HepG2 (cell line): ENCODE measurements at regions not wholly inside any gene's neighbourhood (a gene's known extent, or its start where the extent isn't known, plus 50 kb on each side); places are given as distances from the start of the nearest gene placed in this dataset.

Experiments used
- ATAC-seq: fragments of 200-7000 bp; cut with Tn5 transposase; 3 replicates; pipeline ENCODE4 v1.9.1; 2020; ENCODE audit warnings: mild to moderate bottlenecking, moderate library complexity
- BruUV-seq: library from RNA; stranded (reverse); fragments of 400-500 nt; replicated peaks from 2 replicates; lab custom pipeline; 2021; lab: Mats Ljungman, UMichigan
- CTCF ChIA-PET: fragments of 300-600 bp; formaldehyde crosslinking; extraction: SDS; loops from one replicate; lab custom pipeline; 2021; ENCODE audit warnings: low total read pairs, inconsistent platforms, low intra/inter-chr PET ratio; lab: Yijun Ruan, JAX
- POLR2A ChIA-PET: fragments of 350-600 bp; sonication (Branson Sonifier 250); formaldehyde crosslinking; loops from one replicate; lab custom pipeline; 2020; ENCODE audit warnings: antibody characterized with exemption, inconsistent platforms; lab: Yijun Ruan, JAX
- DNase-seq: peaks from one replicate; pipeline ENCODE4 v3.0.0-alpha.2; 2015; ENCODE audit warnings: low spot score
- FAIRE-seq: peaks from 3 replicates; lab custom pipeline; 2011; peaks lifted over from hg19 to GRCh38; lab: Jason Lieb, UNC
- H2AFZ ChIP-seq: one replicate; pipeline ENCODE4 v1.6.1; 2011; ENCODE audit warnings: low read length, inconsistent platforms
- H3K27ac ChIP-seq: fragments of 300-600 bp; 3 replicates; pipeline ENCODE4 v1.8.0; 2011; ENCODE audit warnings: mixed run types, mild to moderate bottlenecking, mixed read lengths, low read length, inconsistent platforms; ENCODE audit not compliant: insufficient read depth; ENCODE audit errors: extremely low read length
- H3K27me3 ChIP-seq, 2 experiments: fragments of 200-600 bp in 1 of 2; 2 replicates in 1 of 2; 3 replicates in 1 of 2; pipeline versions ENCODE4 v1.6.0 to v1.8.0; 2011; ENCODE audit warnings: low read length in 2 of 2, mild to moderate bottlenecking in 2 of 2, moderate library complexity in 2 of 2, inconsistent platforms in 1 of 2; ENCODE audit not compliant: insufficient read depth in 2 of 2, control insufficient read depth in 1 of 2
- H3K36me3 ChIP-seq, 2 experiments: fragments of 200-600 bp in 1 of 2; replicated peaks in 1 of 2; 2 replicates in 1 of 2; 3 replicates in 1 of 2; pipeline versions ENCODE4 v1.5.1 to v1.8.0; 2011; ENCODE audit warnings: low read length in 2 of 2, inconsistent platforms in 1 of 2; ENCODE audit not compliant: insufficient read depth in 2 of 2, control insufficient read depth in 1 of 2
- H3K4me1 ChIP-seq: 2 replicates; pipeline ENCODE4 v1.5.1; 2012; ENCODE audit warnings: low read length, inconsistent platforms; ENCODE audit not compliant: insufficient read depth
- H3K4me2 ChIP-seq: 2 replicates; pipeline ENCODE4 v1.6.0; 2011; ENCODE audit warnings: low read depth, low read length, inconsistent platforms
- H3K4me3 ChIP-seq, 3 experiments: fragments of 200-600 bp in 1 of 3; sonication (generic), shearing (Covaris generic) in 1 of 3; replicated peaks in 1 of 3; 2 replicates each; pipeline ENCODE4 v1.5.1; 2011 to 2016; ENCODE audit warnings: low read length in 3 of 3, inconsistent platforms in 2 of 3, low read depth in 2 of 3, mild to moderate bottlenecking in 2 of 3, control low read depth in 1 of 3, mixed read lengths in 1 of 3; ENCODE audit not compliant: insufficient read depth in 1 of 3
- H3K79me2 ChIP-seq: one replicate; pipeline ENCODE4 v1.6.1; 2011; ENCODE audit warnings: low read length, inconsistent platforms; ENCODE audit not compliant: insufficient read depth
- H3K9ac ChIP-seq: 2 replicates; pipeline ENCODE4 v1.6.0; 2011; ENCODE audit warnings: mild to moderate bottlenecking, low read depth, low read length, inconsistent platforms; ENCODE audit not compliant: insufficient read depth
- H3K9me3 ChIP-seq: 2 replicates; pipeline ENCODE4 v1.5.1; 2012; ENCODE audit warnings: mild to moderate bottlenecking, low read length
- H4K20me1 ChIP-seq: 2 replicates; pipeline ENCODE4 v1.6.0; 2011; ENCODE audit warnings: inconsistent platforms, mild to moderate bottlenecking, low read length, moderate library complexity; ENCODE audit not compliant: insufficient read depth
- CBX5 ChIP-seq: sonication (generic); formaldehyde crosslinking; IDR thresholded peaks from 2 replicates; pipeline ENCODE4 v1.4.0; 2020; ENCODE audit warnings: missing genetic modification reagents, borderline replicate concordance
- EZH2 ChIP-seq: conservative IDR thresholded peaks from 2 replicates; pipeline ENCODE4 v1.6.1; 2012; ENCODE audit warnings: mild to moderate bottlenecking, low read depth, low read length, moderate library complexity
- GFI1 ChIP-seq: sonication (generic); formaldehyde crosslinking; IDR thresholded peaks from 2 replicates; pipeline ENCODE4 v1.5.0; 2020; ENCODE audit warnings: missing genetic modification reagents, mild to moderate bottlenecking, borderline replicate concordance
- HMGA1 ChIP-seq: sonication (generic); formaldehyde crosslinking; conservative IDR thresholded peaks from 2 replicates; pipeline ENCODE4 v1.4.0; 2020; ENCODE audit warnings: missing genetic modification reagents
- MBD4 ChIP-seq: IDR thresholded peaks from 2 replicates; pipeline ENCODE4 v1.6.1; 2012; ENCODE audit warnings: low read length, inconsistent platforms, borderline replicate concordance
- RFX5 ChIP-seq: IDR thresholded peaks from 2 replicates; pipeline ENCODE4 v1.6.1; 2011; ENCODE audit warnings: low read depth, low read length, improper control_type of control experiment
- RORA ChIP-seq: sonication (generic); formaldehyde crosslinking; IDR thresholded peaks from 2 replicates; pipeline ENCODE4 v1.5.0; 2020; ENCODE audit warnings: mild to moderate bottlenecking, missing genetic modification reagents, moderate library complexity
- SNRNP70 ChIP-seq: fragments of 200-400 bp; formaldehyde crosslinking; IDR thresholded peaks from 2 replicates; pipeline ENCODE4 v1.6.1; 2017; ENCODE audit warnings: mild to moderate bottlenecking, low read depth, low read length, moderate library complexity
- SUZ12 ChIP-seq: fragments of 150-350 bp; IDR thresholded peaks from 2 replicates; pipeline ENCODE4 v1.6.1; 2014; ENCODE audit warnings: low read depth, low read length
- ZBTB7B ChIP-seq: sonication (generic); formaldehyde crosslinking; IDR thresholded peaks from 2 replicates; pipeline ENCODE4 v1.4.0; 2020; ENCODE audit warnings: missing genetic modification reagents
- ZC3H4 ChIP-seq: sonication (generic); formaldehyde crosslinking; IDR thresholded peaks from 2 replicates; pipeline ENCODE4 v1.4.0; 2020; ENCODE audit warnings: missing genetic modification reagents, borderline replicate concordance
- ZNF570 ChIP-seq: sonication (generic); formaldehyde crosslinking; IDR thresholded peaks from 2 replicates; pipeline ENCODE4 v1.4.0; 2020; ENCODE audit warnings: mild to moderate bottlenecking, missing genetic modification reagents, borderline replicate concordance
- ZNF709 ChIP-seq: sonication (generic); formaldehyde crosslinking; IDR thresholded peaks from 2 replicates; pipeline ENCODE4 v1.5.0; 2020; ENCODE audit warnings: mild to moderate bottlenecking, missing genetic modification reagents
- WGBS: methylation state at CpG from one replicate; pipeline ENCODE4 v1.1.6; 2017; ENCODE audit warnings: low lambda C conversion rate; 5-methylcytosine and 5-hydroxymethylcytosine counted together
- in situ Hi-C: cut with HindIII; loops from 2 replicates; pipeline ENCODE4 v1.10.0; 2017; ENCODE audit warnings: low pct_unique_long_range_greater_than_20kb; ENCODE audit not compliant: extremely low pct_ligation_motif_present
- intact Hi-C: fragments of 100-400 bp; cut with micrococcal nuclease; formaldehyde crosslinking; loops from one replicate; pipeline ENCODE4 v1.10.0; 2022; ENCODE audit not compliant: unreplicated experiment
- TF ChIP-seq, protein P1 (sequence below): IDR thresholded peaks from 2 replicates; pipeline ENCODE4 v1.6.1; 2016; ENCODE audit warnings: low read depth
- TF ChIP-seq, protein P2 (sequence below): sonication (generic); formaldehyde crosslinking; IDR thresholded peaks from 2 replicates; pipeline ENCODE4 v1.8.1; 2023; ENCODE audit warnings: missing genetic modification reagents, mild to moderate bottlenecking, borderline replicate concordance
- TF ChIP-seq, protein P3 (sequence below): sonication (generic); formaldehyde crosslinking; IDR thresholded peaks from 2 replicates; pipeline ENCODE4 v1.8.1; 2022; ENCODE audit warnings: mild to moderate bottlenecking, missing genetic modification reagents
- TF ChIP-seq, protein P4 (sequence below): IDR thresholded peaks from 2 replicates; pipeline ENCODE4 v1.6.1; 2016; ENCODE audit warnings: mild to moderate bottlenecking
- TF ChIP-seq, protein P5 (sequence below): sonication (generic); formaldehyde crosslinking; IDR thresholded peaks from 2 replicates; pipeline ENCODE4 v1.4.0; 2020; ENCODE audit warnings: missing genetic modification reagents

GRCh38 chr14:48936362-48936761 is 649.8 kb downstream of the RPS29 start (continued):
- TF ChIP-seq ZBTB7B (CRISPR knock-in tag) = no peak
- TF ChIP-seq RORA (CRISPR knock-in tag) = no peak
- no peak for TF ChIP-seq EZH2
- TF ChIP-seq ZNF570 (CRISPR knock-in tag) = no peak
- TF ChIP-seq GFI1 (CRISPR knock-in tag) = no peak
- no peak for TF ChIP-seq ZNF709 (CRISPR knock-in tag)
- TF ChIP-seq SNRNP70 = no peak
- TF ChIP-seq SUZ12 = no peak
- TF ChIP-seq, protein P1, sequence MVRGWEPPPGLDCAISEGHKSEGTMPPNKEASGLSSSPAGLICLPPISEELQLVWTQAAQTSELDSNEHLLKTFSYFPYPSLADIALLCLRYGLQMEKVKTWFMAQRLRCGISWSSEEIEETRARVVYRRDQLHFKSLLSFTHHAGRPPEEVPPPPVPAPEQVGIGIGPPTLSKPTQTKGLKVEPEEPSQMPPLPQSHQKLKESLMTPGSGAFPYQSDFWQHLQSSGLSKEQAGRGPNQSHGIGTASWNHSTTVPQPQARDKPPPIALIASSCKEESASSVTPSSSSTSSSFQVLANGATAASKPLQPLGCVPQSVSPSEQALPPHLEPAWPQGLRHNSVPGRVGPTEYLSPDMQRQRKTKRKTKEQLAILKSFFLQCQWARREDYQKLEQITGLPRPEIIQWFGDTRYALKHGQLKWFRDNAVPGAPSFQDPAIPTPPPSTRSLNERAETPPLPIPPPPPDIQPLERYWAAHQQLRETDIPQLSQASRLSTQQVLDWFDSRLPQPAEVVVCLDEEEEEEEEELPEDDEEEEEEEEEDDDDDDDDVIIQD = no peak
- no peak for TF ChIP-seq RFX5
- no peak for TF ChIP-seq HMGA1 (CRISPR knock-in tag)

- POLR2A ChIA-PET = no interaction called here
- FAIRE-seq (no peak), DNase-seq (no peak), ATAC-seq (no peak)
- Histone ChIP-seq H2AFZ (no peak overlapping the region), H3K36me3 (no peaks in the 10 kb centered on the region), H3K4me3 (no peak overlapping the region), H4K20me1 (no peaks in the 10 kb centered on the region), H3K27ac (no peak overlapping the region), H3K79me2 (no peaks in the 10 kb centered on the region), H3K9me3 (peaks cover 15% of the 10 kb centered on the region), H3K27me3 (no peaks in the 10 kb centered on the region), H3K9ac (no peak overlapping the region), H3K4me1 (no peaks in the 10 kb centered on the region), H3K4me2 (no peak overlapping the region)
- 60% methylated on average over 6 of the region's 6 CpGs for WGBS
- CTCF ChIA-PET = no interaction called here
- intact Hi-C loops (no loop called here), in situ Hi-C loops (no loop called here)
- BruUV-seq = no TSS peak
- TF ChIP-seq, protein P2, sequence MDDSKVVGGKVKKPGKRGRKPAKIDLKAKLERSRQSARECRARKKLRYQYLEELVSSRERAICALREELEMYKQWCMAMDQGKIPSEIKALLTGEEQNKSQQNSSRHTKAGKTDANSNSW = no peak
- TF ChIP-seq, protein P3, sequence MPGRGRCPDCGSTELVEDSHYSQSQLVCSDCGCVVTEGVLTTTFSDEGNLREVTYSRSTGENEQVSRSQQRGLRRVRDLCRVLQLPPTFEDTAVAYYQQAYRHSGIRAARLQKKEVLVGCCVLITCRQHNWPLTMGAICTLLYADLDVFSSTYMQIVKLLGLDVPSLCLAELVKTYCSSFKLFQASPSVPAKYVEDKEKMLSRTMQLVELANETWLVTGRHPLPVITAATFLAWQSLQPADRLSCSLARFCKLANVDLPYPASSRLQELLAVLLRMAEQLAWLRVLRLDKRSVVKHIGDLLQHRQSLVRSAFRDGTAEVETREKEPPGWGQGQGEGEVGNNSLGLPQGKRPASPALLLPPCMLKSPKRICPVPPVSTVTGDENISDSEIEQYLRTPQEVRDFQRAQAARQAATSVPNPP (CRISPR knock-in tag) = no peak
- TF ChIP-seq, protein P4, sequence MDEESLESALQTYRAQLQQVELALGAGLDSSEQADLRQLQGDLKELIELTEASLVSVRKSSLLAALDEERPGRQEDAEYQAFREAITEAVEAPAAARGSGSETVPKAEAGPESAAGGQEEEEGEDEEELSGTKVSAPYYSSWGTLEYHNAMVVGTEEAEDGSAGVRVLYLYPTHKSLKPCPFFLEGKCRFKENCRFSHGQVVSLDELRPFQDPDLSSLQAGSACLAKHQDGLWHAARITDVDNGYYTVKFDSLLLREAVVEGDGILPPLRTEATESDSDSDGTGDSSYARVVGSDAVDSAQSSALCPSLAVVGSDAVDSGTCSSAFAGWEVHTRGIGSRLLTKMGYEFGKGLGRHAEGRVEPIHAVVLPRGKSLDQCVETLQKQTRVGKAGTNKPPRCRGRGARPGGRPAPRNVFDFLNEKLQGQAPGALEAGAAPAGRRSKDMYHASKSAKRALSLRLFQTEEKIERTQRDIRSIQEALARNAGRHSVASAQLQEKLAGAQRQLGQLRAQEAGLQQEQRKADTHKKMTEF = no peak
- TF ChIP-seq ZC3H4 (CRISPR knock-in tag) = no peak
- no peak for TF ChIP-seq MBD4
- TF ChIP-seq, protein P5, sequence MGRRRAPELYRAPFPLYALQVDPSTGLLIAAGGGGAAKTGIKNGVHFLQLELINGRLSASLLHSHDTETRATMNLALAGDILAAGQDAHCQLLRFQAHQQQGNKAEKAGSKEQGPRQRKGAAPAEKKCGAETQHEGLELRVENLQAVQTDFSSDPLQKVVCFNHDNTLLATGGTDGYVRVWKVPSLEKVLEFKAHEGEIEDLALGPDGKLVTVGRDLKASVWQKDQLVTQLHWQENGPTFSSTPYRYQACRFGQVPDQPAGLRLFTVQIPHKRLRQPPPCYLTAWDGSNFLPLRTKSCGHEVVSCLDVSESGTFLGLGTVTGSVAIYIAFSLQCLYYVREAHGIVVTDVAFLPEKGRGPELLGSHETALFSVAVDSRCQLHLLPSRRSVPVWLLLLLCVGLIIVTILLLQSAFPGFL (CRISPR knock-in tag) = no peak
- TF ChIP-seq CBX5 = no peak
These were observed 661.0 kb downstream of the RPS29 start for GRCh38 chr14:48925184-48925583.
